ENCODE measurements at regions not wholly inside any gene's neighbourhood (a gene's known extent, or its start where the extent isn't known, plus 50 kb on each side); places are given as distances from the start of the nearest gene placed in this dataset.
"Not testable (repeated sequence)": the region's sequence is repeated elsewhere in the genome, so short reads cannot be mapped to it uniquely, and the experiment has no call there.

GRCh38 chr3:178137206-178137605 is 399.0 kb upstream of the KCNMB2 start:
- no peak for DNase-seq

- DNase-seq: no peak
Measured at GRCh38 chr3:178137831-178138230, 398.4 kb upstream of the KCNMB2 start.

GRCh38 chr3:178139116-178139515 is 397.1 kb upstream of the KCNMB2 start:
- no peak for DNase-seq

GRCh38 chr3:178140531-178141304 is 395.5 kb upstream of the KCNMB2 start:
- no peak for DNase-seq

- not testable (repeated sequence) for DNase-seq
Measured at GRCh38 chr3:178141305-178141684, 394.9 kb upstream of the KCNMB2 start.

DNA sequence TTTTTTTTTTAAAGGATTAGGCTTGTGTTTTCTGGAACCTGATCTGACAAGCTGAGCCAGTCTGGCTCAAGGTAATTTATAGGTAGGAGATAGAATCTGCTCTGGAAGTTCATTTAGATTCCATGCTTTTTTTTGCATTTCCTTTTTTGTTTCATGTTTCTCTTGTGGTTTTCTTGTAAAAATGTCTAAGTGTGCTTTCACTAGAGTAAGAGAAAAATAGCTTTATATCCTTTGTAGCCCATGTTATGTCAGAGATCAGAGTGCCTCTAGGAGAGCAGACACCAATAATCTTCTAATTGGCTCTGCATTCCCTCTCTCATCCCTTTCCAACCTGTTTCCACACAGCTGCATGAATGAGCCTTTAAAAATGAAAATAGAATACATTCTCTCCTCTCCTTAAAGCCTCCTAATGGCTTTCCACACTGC is 389.8 kb upstream of the KCNMB2 start:
- DNase-seq: no peak

GRCh38 chr3:178147001-178147400 is 389.2 kb upstream of the KCNMB2 start:
- no peak for DNase-seq

DNA sequence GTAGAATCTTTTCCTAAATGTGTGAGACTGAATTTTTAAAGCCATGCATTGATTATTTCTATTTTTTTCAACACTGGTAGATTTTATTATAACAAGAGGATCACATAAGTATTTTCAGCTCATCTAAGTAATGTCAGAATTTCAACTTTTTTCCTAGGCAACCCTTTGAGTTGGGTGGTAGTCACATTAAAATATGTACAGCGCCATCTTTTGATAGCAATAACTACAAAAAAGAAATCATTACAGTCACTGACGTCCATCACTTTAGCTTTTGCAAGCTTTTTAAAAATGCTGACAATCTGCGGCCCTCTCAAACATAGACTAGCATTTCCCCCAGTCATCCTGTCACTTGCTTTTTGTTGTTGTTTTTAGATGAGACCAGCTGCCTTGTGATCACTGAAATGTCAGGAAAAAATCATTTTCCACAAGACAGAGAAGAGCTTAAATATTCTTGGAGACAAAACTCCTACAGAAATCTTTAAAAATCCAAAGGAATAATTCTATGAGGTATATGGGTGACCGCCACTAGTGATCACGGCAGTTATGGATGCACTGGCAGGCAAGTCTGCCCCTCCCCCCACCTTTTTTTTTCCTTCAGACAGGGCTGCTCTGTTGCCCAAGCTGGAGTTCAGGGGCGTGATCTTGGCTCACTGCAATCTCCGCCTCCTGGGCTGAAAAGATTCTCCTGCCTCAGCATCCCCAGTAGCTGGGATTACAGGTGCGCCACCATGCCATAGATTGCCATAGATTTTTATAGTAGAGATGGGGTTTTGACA is 384.0 kb upstream of the KCNMB2 start:
- peak; percentile 24 for DNase-seq

GRCh38 chr3:178152988-178153387 is 383.2 kb upstream of the KCNMB2 start:
- DNase-seq: no peak

DNA sequence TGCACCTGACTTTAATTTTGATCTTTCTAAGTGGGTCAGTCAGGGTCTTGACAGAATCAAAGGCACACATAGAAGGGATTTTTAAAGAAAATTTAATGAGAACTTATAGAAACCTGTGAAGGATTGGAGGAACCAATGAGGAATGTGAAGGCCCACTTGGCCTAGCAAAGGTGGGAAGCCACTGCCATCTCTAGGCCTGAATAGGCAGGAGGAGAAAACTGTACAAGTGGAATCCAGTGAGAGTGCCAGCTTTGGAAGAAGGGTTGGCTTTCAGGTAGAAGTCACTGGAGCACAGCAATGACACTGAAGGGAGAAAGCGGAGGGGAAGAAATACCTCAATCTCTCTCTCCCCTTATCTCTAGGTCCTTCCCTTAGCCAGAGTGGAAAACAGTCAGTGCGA is 380.7 kb upstream of the KCNMB2 start:
- DNase-seq: no peak

GRCh38 chr3:178156301-178156700 is 379.9 kb upstream of the KCNMB2 start:
- DNase-seq: no peak

DNA sequence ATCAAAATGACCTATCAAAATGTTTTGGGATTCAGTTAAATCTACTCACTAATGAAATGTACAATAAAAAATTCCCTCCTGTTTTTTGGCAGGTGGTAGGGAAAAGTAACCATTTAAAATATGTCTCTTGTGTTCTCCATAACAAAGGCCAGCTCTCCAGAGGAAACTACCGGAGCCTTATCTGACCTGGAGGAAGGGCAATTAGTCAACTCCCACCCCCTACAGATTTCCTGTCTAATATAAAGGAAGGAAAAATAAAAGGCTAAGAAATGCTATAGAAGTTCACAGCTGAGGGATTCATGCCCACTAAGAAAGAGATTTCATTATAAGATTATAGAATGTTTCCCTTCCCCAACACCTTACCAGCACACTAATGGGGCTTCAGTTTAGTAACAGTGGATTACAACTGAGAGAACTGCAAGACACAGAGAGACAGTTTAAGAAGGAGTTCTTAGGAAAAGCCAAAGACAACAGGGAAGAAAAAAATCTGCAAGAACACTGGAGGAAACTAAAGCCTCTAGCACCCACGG is 376.5 kb upstream of the KCNMB2 start:
- no peak for DNase-seq

GRCh38 chr3:178169421-178169820 is 366.8 kb upstream of the KCNMB2 start:
- DNase-seq: no peak

- DNase-seq: peak; percentile 92
Measured at GRCh38 chr3:178170698-178171535, 365.3 kb upstream of the KCNMB2 start.

GRCh38 chr3:178172121-178172520 is 364.1 kb upstream of the KCNMB2 start:
- no peak for DNase-seq

GRCh38 chr3:178174201-178174915 is 361.9 kb upstream of the KCNMB2 start:
- no peak for DNase-seq

- no peak for DNase-seq
Measured at GRCh38 chr3:178181088-178181487, 355.1 kb upstream of the KCNMB2 start.

DNA sequence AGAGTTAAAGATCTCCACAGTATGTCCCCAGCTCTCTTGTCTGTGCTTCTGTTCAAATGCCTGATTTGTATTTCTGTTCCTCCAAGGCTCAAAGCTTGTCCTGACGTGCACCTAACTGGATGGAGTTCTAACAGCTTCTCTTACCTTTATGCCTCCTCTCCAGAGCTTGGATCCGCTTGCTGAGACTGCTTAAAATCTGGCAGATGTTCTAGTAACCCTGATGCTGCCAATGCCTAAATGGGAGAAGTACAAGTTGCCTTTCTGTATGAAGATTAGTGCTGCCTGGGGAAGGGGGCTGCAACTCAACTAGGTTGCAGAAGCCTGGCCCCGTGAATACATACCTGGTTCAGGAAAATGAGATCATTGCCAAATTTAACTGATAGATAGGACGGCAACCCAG is 354.5 kb upstream of the KCNMB2 start:
- DNase-seq: no peak

DNA sequence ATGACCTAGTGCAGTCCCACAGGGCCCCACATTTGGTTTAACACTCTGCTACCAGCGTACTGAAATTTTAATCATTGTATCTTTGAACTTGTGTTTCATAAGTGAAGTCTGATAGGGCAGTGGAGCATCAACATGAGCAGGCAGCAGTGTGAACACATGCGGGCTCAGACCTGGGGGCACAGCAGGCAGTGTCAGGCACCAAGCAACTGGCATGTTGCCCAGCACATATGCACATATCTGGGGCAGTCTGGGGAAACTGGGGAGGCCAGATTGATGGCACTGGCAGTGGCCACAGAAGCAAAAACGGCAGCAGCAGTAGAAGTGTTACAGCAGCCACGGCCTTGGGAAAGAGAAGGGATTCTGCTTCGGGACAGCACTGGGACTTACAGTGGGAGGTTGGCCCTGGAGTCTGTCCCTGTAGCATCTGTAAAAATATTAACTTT is 353.9 kb upstream of the KCNMB2 start:
- DNase-seq: no peak

DNA sequence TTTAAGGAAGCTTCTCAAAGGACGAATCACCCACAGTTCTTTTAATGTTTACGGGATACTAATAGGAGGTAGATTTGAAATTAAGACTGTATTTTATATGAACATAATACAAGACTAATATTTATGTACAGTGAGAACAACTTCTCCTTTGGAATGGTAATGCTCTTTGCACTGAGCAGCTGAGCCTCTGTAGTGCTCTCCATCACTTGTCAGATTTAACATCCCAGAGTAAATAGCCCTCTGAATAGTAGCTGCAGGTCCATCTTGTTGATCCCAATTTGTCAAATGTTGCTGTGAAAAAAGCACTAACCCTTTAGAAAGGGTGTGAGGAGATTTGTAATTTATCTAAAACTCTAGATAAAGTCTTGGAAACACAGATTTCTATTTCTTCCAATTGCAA is 351.4 kb upstream of the KCNMB2 start:
- no peak for DNase-seq

DNA sequence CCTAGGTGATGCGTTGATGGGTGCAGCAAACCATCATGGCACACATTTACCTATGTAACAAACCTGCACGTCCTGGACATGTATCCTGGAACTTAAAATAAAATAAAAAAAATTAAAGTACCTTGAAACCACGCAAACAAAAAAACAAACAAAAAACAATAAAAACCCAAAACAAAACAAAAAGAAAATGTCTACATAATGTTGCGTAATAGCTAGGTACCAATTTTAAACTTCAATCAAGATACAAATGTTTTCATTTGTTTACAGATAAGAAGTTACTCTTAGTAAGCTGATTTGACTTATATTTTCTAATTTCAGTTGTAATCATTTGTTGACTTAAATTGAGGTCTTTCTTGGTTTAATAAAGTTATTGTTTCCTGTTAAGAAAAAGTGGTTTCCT is 349.6 kb upstream of the KCNMB2 start:
- DNase-seq: no peak

DNA sequence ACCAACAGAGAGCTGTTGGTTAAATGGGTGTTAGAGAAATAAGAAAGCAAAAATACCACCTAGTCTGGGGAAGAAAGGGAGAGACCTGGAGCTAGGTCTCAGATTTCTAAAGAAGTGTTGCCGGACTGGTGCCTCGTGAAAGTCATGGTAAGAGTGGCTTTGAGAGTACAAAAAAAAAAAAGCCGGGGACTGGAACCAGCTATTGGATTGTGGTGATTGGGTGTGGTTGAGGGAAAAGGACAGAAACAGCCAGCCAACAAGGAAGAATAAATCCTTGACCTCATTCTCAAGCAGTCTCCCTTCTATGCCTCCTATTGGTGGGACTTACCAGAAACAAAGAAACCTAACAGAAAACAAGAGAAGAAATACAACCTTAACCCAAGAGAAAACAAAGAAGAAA is 346.4 kb upstream of the KCNMB2 start:
- DNase-seq: peak; percentile 12

Measured in fibroblast of skin of scalp (primary cell).